Activated CD8-positive, alpha-beta memory T cell treated with anti-CD3 and anti-CD28 coated beads for 4 hours (primary cell): ENCODE measurements at regions not wholly inside any gene's neighbourhood (a gene's known extent, or its start where the extent isn't known, plus 50 kb on each side); places are given as distances from the start of the nearest gene placed in this dataset.
"Not testable (repeated sequence)": the region's sequence is repeated elsewhere in the genome, so short reads cannot be mapped to it uniquely, and the experiment has no call there.

Experiments used
- DNase-seq, 2 donors: peaks; one replicate each; pipeline ENCODE4 v3.0.0-alpha.2; 2020; ENCODE audit warnings: low read depth in 2 of 2

DNA sequence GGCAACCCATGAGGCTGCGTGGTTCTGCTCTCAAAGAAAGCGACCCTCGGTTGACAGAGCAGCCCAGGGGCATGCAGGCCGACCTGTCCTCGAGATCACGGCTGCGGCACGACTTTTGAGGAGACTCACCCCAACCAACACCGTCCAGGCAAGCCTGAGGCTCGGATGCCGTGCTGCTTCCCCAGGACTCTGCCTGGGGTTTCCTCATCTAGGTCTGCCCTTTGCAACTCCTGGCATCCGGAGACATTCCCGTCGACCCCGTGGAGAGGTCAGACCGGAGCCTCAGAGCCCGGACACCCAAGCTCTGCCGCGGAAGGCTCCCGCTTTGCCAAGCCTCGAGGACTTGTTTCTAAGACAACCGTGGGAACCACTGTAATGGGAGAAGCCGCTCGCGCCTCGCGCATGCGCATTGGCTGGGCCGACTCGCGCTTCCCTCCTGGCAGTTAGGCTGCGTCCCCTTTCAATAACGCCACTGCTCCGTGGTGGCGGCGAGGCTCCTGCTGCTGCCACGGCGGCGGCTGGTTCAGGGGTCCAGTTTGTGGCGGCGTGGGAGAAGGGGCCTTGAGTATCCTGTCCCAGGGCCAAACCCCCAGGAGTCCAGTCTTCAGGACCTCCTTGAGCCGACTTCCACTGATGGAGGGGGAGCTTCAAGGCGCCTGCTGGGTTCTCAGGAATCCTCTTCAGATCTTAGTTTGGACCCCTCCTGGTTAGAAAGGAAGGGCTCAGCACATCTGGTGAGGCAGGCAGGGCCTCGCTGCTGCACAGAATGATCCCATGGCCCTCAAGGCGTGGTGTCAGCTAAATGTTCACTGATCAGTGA is 101.7 kb upstream of the ZNF337 start:
- not testable (repeated sequence) for DNase-seq

DNA sequence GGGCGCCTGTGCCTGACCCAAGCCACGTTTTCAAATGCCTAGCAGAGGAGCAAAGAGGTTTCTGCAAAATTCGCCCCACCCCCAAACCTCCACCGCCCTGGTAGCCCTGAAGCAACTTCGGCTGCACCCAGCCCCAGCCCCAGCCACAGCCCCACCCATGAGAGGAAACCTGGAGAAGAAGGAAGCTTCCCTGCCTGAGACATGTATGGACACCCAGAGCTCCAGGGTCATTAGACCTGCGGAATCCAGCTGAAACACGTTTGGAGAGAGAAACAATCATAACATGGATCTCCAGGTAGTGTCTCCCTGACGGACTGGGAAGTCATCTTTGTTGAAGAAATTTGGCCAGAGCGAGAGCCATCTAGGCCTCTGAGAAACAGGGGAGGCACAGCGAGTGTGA is 100.4 kb upstream of the ZNF337 start:
- DNase-seq, result not testable (repeated sequence)

DNA sequence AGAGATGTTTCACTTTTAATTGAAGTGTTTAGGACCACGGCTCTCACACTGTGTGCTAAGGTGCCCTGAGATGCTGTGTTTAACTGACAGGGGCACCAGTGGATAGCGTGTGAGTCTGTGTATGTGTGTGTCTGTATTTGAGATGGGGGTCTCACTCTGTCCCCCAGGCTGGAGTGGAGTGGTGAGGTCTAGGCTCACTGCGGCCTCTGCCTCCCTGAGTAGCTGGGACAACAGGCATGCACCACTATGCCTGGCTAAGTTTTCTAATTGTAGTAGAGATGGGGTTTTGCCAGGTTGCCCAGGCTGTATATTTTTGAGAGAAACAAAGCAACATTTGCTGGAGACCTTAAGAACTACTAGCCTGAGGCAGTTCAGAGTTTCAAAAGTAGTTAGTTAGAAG is 80.6 kb upstream of the ZNF337 start:
- DNase-seq, result not testable (repeated sequence)

DNA sequence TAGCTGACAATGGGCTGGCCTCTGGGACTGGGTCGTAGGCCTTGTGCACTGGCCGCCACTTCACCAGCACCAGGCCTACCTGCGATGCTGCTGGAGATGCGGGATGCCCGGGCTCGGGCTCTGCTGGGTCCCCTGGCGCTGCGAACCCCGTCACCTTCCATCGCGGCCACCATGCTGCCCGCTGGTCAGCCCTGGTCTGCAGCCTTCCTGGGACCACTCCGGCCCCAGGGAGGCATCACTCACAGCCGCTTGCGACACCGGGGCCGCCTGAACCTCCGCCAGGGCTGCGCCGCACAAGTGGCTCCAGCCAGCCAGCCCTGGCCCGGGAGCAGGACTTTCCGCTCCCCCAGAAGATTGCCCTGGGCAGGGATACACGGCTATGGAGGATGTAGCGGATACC is 78.1 kb upstream of the ZNF337 start:
- not testable (repeated sequence) for DNase-seq

DNA sequence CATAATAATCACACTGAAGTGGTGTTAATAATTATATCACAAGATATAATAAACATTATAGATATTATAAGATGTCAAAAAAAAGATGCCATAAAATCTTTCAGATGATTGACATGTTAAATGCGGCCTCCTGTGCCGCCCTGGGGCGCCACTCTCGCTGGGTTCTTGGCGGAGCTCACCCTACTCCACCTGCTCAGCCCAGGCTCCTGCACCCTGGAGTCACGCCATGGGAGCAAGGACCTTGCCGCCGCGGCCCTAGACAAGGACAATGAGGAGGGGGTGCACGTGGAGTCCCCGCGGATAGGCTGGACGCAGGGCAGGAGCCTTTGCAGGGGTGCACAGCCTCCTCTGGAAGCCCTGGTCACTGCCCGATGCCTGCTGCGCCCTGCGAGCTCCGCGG is 77.5 kb upstream of the ZNF337 start:
- not testable (repeated sequence) for DNase-seq

DNA sequence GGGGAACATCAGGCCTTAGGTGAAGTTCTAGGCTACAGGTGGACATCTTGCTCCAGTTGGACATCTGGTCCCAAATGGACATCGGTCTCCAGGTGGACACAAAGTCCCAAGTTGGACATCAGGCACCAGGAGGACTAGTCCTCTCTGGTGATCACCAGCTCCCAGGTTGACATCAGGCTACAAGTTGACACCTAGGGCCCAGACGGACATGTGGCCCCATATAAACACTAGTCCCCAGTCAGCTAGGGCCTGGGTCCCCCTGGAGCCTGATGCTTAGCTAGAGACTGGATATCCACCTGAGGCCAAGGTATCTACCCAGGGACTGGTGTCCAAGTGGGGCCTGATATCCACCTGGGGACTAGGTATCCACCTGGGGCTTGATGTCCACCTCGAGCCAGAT is 75.8 kb upstream of the ZNF337 start:
- DNase-seq, result not testable (repeated sequence)

DNA sequence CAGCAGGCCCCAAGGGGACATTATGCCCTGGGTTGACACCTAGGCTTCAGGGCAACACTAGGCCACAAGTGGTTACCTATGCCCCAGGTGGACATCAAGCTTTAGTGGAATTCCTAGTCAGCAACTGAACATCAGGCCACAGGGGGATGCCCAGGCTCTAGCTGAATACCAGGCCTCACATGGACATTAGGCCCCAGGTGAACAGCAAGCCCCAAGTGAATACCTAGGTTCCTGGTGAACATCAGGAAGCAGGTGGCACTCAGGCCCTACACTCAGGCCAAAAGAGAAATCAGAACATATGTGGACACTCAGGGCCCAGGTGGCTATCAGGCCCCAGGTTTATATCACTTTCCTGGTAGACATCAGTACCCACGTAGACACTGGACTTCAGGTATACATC is 75.2 kb upstream of the ZNF337 start:
- DNase-seq, result not testable (repeated sequence)

DNA sequence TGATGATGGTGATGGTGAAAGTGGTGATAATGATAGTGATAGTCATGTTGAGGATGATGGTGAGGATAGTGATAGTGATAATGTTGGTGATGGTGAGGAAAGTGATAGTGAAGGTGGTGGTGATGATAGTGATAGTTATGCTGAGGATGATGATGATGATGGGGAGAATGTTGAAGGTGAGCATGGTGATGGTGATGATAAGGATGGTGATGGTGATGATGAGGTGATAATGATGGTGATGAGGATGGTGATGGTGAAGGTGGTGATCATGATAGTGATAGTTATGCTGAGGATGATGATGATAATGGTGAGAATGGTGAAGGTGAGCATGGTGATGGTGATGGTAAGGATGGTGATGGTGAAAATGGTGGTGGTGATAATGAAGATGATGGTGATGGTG is 64.9 kb upstream of the ZNF337 start:
- no peak for DNase-seq

DNA sequence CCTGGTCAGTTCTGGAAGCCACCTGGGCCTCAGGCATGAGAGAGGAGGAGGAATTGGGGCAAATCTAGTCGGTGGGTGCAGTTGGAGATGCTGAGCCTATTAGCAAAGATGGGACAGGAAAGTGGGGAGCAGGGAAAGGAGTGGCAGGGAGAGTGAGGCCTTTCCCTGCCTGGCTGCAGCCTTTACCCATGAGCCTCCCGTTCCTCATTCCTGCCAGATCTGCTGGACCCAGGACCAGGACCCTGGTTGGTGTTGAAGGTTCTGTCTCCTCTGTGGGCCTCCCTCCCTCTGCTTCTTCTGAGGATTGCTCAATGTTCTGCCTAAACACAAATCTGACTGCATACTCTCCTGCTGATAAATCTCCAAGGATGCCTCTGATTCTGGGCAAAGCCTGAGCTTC is 64.4 kb upstream of the ZNF337 start:
- not testable (repeated sequence) for DNase-seq

DNA sequence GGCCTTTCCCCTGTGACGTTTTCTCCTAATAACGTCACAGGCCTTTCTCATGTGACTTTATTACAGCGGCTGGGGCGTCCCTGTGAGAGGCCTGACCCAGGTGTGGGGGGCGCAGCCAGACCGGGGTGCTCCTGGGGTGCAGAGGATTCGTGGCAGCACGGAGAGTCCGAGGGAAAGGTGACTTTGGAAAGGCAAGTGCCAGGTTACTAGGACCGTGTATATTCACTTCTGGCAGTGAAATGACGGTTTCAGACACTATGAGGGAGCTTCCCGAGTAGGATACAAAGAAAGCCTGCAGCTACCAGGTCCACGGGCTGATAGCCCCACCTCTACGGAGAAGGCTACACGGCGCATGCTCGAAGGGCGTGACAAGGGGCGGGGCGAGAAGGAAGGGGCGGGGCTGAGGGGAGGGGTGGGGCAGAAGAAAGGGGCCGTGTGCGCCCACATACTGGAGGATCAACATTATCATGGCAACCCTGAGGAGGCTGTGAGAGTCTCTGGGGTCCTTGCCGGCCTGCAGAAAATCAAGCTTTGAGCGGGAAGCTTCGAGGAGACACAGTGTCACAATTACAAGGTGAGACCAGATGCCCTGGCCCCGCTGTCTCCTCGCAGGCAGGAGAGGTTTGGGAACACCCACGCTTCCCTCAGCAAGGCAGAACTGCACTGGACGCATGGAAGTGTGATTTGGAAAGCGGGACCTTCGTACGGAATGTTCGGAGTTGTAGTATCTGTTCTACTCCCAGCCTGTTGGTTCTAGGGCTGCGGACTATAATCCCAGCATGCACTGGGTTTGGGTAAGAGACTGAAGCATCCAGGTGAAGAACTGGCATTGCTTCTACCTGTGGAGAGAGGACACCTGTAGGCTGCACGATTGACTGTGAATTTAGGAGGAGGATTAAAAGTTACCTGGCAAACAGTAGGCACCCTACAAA is 54.4 kb upstream of the ZNF337 start:
- DNase-seq, result peak; percentile 14 to 36

DNA sequence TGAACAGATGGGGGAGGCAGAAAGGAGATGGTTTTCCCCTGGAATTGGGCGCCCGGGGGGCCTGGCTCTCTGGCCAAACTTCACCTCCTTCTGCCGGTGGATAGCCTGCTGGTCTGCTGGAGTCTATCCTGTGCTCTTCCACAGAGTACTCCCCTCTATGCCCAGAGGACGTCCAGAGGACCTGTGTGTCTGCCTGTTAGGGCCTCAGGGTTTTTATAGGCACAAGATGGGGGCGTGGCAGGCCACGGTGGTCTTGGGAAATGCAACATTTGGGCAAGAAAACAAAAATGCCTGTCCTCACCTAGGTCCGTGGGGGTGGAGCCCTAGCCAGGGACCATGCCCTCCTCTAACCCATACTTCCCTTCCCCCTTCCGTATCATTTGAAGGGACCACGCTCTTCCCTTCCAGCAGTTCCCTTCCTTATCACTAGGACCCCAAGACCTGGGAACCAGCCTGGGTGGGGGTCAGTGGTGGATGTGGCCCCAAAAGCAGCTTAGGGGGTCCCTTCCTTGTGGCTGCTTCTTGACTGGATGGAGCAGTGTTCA is 53.6 kb upstream of the ZNF337 start:
- no peak for DNase-seq

DNA sequence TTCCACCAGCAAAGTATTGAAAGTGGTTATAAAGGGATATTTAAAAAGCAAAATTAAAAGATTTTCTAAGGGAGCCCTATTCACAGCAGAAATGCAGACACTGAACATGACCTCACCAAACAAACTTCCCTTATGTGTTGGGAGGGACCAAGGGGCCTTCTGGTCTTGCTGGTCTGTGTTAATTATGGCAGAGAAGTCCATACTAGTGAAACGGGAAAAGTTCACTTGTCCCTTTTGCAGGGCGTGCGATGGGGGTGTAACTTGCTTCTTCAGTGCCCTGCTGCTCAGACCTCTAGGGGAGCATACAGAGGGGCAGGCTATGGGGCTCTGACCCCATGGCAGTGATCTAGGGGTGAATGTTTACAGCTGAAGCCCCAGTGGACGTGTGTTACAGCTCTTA is 53.0 kb upstream of the ZNF337 start:
- no peak for DNase-seq
